HG02885 (cell line): ENCODE measurements at regions not wholly inside any gene's neighbourhood (a gene's known extent, or its start where the extent isn't known, plus 50 kb on each side); places are given as distances from the start of the nearest gene placed in this dataset.
"Not testable (repeated sequence)": the region's sequence is repeated elsewhere in the genome, so short reads cannot be mapped to it uniquely, and the experiment has no call there.

Experiments
- ATAC-seq: cut with Tn5 transposase; IDR thresholded peaks from one replicate; pipeline ENCODE4 v1.9.1; 2021; ENCODE audit warnings: mild to moderate bottlenecking; ENCODE audit not compliant: unreplicated experiment, poor library complexity

GRCh38 chr9:62833323-62834200 lies 1643.7 kb downstream of the SPATA31A7 start:
- not testable (repeated sequence) for ATAC-seq

- peak; percentile 37 for ATAC-seq
Observed at GRCh38 chr9:62837254-62837911, 1647.5 kb downstream of the SPATA31A7 start.

GRCh38 chr9:62838024-62838718 lies 1648.3 kb downstream of the SPATA31A7 start:
- ATAC-seq: peak; percentile 100

- ATAC-seq: not testable (repeated sequence)
Observed at GRCh38 chr9:62839168-62839567, 1649.3 kb downstream of the SPATA31A7 start.

- ATAC-seq: not testable (repeated sequence)
Observed at GRCh38 chr9:62843145-62843544, 1653.3 kb downstream of the SPATA31A7 start.

GRCh38 chr9:62843706-62844290 lies 1654.0 kb downstream of the SPATA31A7 start:
- ATAC-seq: not testable (repeated sequence)

GRCh38 chr9:62844681-62845185 lies 1654.9 kb downstream of the SPATA31A7 start:
- ATAC-seq: not testable (repeated sequence)

GRCh38 chr9:62848258-62848657 lies 1658.4 kb downstream of the SPATA31A7 start:
- ATAC-seq: not testable (repeated sequence)

- ATAC-seq: not testable (repeated sequence)
Observed at GRCh38 chr9:62849991-62850390, 1660.2 kb downstream of the SPATA31A7 start.

- not testable (repeated sequence) for ATAC-seq
Observed at GRCh38 chr9:62857280-62857679, 1667.4 kb downstream of the SPATA31A7 start.

- ATAC-seq: not testable (repeated sequence)
Observed at GRCh38 chr9:62858240-62858639, 1668.4 kb downstream of the SPATA31A7 start.

- not testable (repeated sequence) for ATAC-seq
Observed at GRCh38 chr9:62860939-62861860, 1671.4 kb downstream of the SPATA31A7 start.

GRCh38 chr9:62862180-62862579 lies 1672.3 kb downstream of the SPATA31A7 start:
- ATAC-seq: not testable (repeated sequence)

GRCh38 chr9:62863319-62863718 lies 1673.5 kb downstream of the SPATA31A7 start:
- not testable (repeated sequence) for ATAC-seq

GRCh38 chr9:62863867-62864266 lies 1674.0 kb downstream of the SPATA31A7 start:
- not testable (repeated sequence) for ATAC-seq

GRCh38 chr9:62864481-62865469 lies 1674.9 kb downstream of the SPATA31A7 start:
- ATAC-seq: not testable (repeated sequence)

GRCh38 chr9:62869061-62869460 lies 1679.2 kb downstream of the SPATA31A7 start:
- not testable (repeated sequence) for ATAC-seq

GRCh38 chr9:62871765-62872164 lies 1681.9 kb downstream of the SPATA31A7 start:
- ATAC-seq: not testable (repeated sequence)
